ENCODE measurements at regions not wholly inside any gene's neighbourhood (a gene's known extent, or its start where the extent isn't known, plus 50 kb on each side); places are given as distances from the start of the nearest gene placed in this dataset.

- no peak for TF ChIP-seq SP1 (IDR thresholded peaks at IDR 0.05)
- no peak for TF ChIP-seq SP1 (CRISPR knock-in tag; IDR thresholded peaks at IDR 0.05)
- no peak for TF ChIP-seq U2AF1 (optimal IDR thresholded peaks at IDR 0.05; ENCODE audit: low read depth, low read length)
- no peak for TF ChIP-seq ZNF674 (CRISPR knock-in tag; IDR thresholded peaks at IDR 0.05; ENCODE audit: low read depth)
- no peak for TF ChIP-seq RBM39 (IDR thresholded peaks at IDR 0.05; ENCODE audit: low read depth, low read length, poor library complexity, severe bottlenecking)
- no peak for TF ChIP-seq ZNF570 (CRISPR knock-in tag; IDR thresholded peaks at IDR 0.05; ENCODE audit: borderline replicate concordance)
Observed at GRCh38 chr12:123070267-123071081, 80.4 kb downstream of the PITPNM2 start.

Data from HepG2 (cell line).